HG03097 (cell line): ENCODE measurements at regions not wholly inside any gene's neighbourhood (a gene's known extent, or its start where the extent isn't known, plus 50 kb on each side); places are given as distances from the start of the nearest gene placed in this dataset.

ENCODE experiments used
- ATAC-seq: cut with Tn5 transposase; IDR thresholded peaks from one replicate; pipeline ENCODE4 v1.9.1; 2021; ENCODE audit not compliant: unreplicated experiment, low FRiP score

- ATAC-seq = no peak
Measured at GRCh38 chr10:36507715-36508114, 617.7 kb upstream of the ANKRD30A start.

GRCh38 chr10:36506697-36507496, 618.5 kb upstream of the ANKRD30A start:
- ATAC-seq = no peak

- no peak for ATAC-seq
Measured at GRCh38 chr10:36506261-36506660, 619.1 kb upstream of the ANKRD30A start.

GRCh38 chr10:36504758-36505157, 620.6 kb upstream of the ANKRD30A start:
- ATAC-seq = no peak

GRCh38 chr10:36500266-36500665, 625.1 kb upstream of the ANKRD30A start:
- ATAC-seq = no peak

- ATAC-seq = no peak
Measured at GRCh38 chr10:36499693-36500092, 625.7 kb upstream of the ANKRD30A start.

- no peak for ATAC-seq
Measured at GRCh38 chr10:36496758-36497157, 628.6 kb upstream of the ANKRD30A start.

- no peak for ATAC-seq
Measured at GRCh38 chr10:36494371-36494770, 631.0 kb upstream of the ANKRD30A start.

- ATAC-seq = no peak
Measured at GRCh38 chr10:36493516-36493880, 631.9 kb upstream of the ANKRD30A start.

GRCh38 chr10:36492590-36493515, 632.5 kb upstream of the ANKRD30A start:
- ATAC-seq = no peak

- ATAC-seq = no peak
Measured at GRCh38 chr10:36491926-36492325, 633.5 kb upstream of the ANKRD30A start.

- no peak for ATAC-seq
Measured at GRCh38 chr10:36489611-36490228, 635.7 kb upstream of the ANKRD30A start.

- ATAC-seq = no peak
Measured at GRCh38 chr10:36489181-36489580, 636.2 kb upstream of the ANKRD30A start.

- ATAC-seq = no peak
Measured at GRCh38 chr10:36488579-36488978, 636.8 kb upstream of the ANKRD30A start.

- no peak for ATAC-seq
Measured at GRCh38 chr10:36479073-36479472, 646.3 kb upstream of the ANKRD30A start.

- ATAC-seq = no peak
Measured at GRCh38 chr10:36476399-36476798, 649.0 kb upstream of the ANKRD30A start.

- no peak for ATAC-seq
Measured at GRCh38 chr10:36475746-36476145, 649.7 kb upstream of the ANKRD30A start.

- no peak for ATAC-seq
Measured at GRCh38 chr10:36474456-36474855, 650.9 kb upstream of the ANKRD30A start.

GRCh38 chr10:36473122-36473521, 652.3 kb upstream of the ANKRD30A start:
- no peak for ATAC-seq

- ATAC-seq = no peak
Measured at GRCh38 chr10:36469585-36469984, 655.8 kb upstream of the ANKRD30A start.

GRCh38 chr10:36468620-36469019, 656.8 kb upstream of the ANKRD30A start:
- no peak for ATAC-seq
